H1 (cell line): ENCODE measurements at regions not wholly inside any gene's neighbourhood (a gene's known extent, or its start where the extent isn't known, plus 50 kb on each side); places are given as distances from the start of the nearest gene placed in this dataset.

Experiments
- CEBPB ChIP-seq: IDR thresholded peaks from 2 replicates; pipeline ENCODE4 v1.6.1; 2012; ENCODE audit warnings: low read depth, low read length
- CHD2 ChIP-seq: IDR thresholded peaks from 2 replicates; pipeline ENCODE4 v1.6.1; 2012; ENCODE audit warnings: low read length, improper control_type of control experiment
- CTCF ChIP-seq, 3 experiments: IDR thresholded peaks; 1 replicate in 2 of 3; 2 replicates in 1 of 3; pipeline versions ENCODE4 v1.5.1 to v1.6.1; 2011; ENCODE audit warnings: low read length in 3 of 3, mild to moderate bottlenecking in 3 of 3, inconsistent platforms in 2 of 3, low read depth in 1 of 3, moderate library complexity in 1 of 3; ENCODE audit not compliant: insufficient read depth in 1 of 3; ENCODE audit errors: control extremely low read depth in 1 of 3
- EGR1 ChIP-seq: IDR thresholded peaks from 2 replicates; pipeline ENCODE4 v1.6.1; 2011; ENCODE audit warnings: low read depth, low read length, borderline replicate concordance
- EZH2 ChIP-seq: fragments of 200-600 bp; sonication (generic); IDR thresholded peaks from 2 replicates; pipeline ENCODE4 v1.7.1; 2012; ENCODE audit warnings: low read depth, mild to moderate bottlenecking, moderate library complexity, low read length, inconsistent platforms; ENCODE audit not compliant: severe bottlenecking
- FOSL1 ChIP-seq: IDR thresholded peaks from 2 replicates; pipeline ENCODE4 v1.6.1; 2011; ENCODE audit warnings: mild to moderate bottlenecking, low read depth, low read length, moderate library complexity; ENCODE audit not compliant: insufficient read depth
- GABPA ChIP-seq: IDR thresholded peaks from 2 replicates; pipeline ENCODE4 v1.6.1; 2011; ENCODE audit warnings: mild to moderate bottlenecking, low read length, moderate library complexity, borderline replicate concordance; ENCODE audit not compliant: insufficient read depth
- POLR2A ChIP-seq, 2 experiments: IDR thresholded peaks; 1 replicate in 1 of 2; 2 replicates in 1 of 2; pipeline ENCODE4 v1.6.1; 2011; ENCODE audit warnings: low read depth in 2 of 2, low read length in 2 of 2, mild to moderate bottlenecking in 2 of 2; ENCODE audit errors: control extremely low read depth in 1 of 2
- POLR2AphosphoS5 ChIP-seq: IDR thresholded peaks from 2 replicates; pipeline ENCODE4 v1.6.1; 2011; ENCODE audit warnings: low read depth, low read length
- RAD21 ChIP-seq, 2 experiments: IDR thresholded peaks in 1 of 2; conservative IDR thresholded peaks in 1 of 2; 2 replicates each; pipeline ENCODE4 v1.6.1; 2011; ENCODE audit warnings: low read depth in 2 of 2, low read length in 2 of 2, improper control_type of control experiment in 1 of 2, inconsistent platforms in 1 of 2, mild to moderate bottlenecking in 1 of 2, moderate library complexity in 1 of 2
- SP1 ChIP-seq: IDR thresholded peaks from 2 replicates; pipeline ENCODE4 v1.6.1; 2011; ENCODE audit warnings: low read depth, low read length
- TAF7 ChIP-seq: optimal IDR thresholded peaks from 2 replicates; pipeline ENCODE3; 2011; ENCODE audit warnings: low read depth, mild to moderate bottlenecking, inconsistent platforms, low read length, moderate library complexity, borderline replicate concordance

DNA sequence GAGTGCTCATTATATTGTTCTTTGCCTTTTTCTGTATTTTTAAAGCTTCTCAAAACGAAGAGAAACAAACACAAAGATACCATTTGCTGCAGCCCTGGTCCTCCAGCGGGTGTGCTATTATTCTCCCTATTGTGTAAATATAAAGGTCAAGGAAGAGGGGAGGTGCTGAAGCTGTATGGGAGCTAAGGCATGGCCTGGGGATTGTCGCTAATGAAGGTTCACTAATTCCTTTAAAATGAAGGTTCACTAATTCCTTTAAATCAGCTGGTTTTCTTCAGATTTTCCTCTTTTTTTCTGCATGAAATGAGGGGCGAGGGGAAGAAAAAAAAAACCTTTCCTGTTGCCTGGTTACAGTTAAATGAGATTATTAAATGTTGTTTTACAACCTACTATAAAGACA is 74.5 kb upstream of the MAP1B start:
- TF ChIP-seq EZH2 = no peak
- no peak for TF ChIP-seq POLR2A (IDR thresholded peaks at IDR 0.05; ENCODE audit: control extremely low read depth in 1 of 2, low read depth in 2 of 2, low read length in 2 of 2)
- no peak for TF ChIP-seq POLR2AphosphoS5
- TF ChIP-seq EGR1 = no peak
- TF ChIP-seq CTCF (IDR thresholded peaks at IDR 0.05; ENCODE audit: control extremely low read depth in 1 of 3, insufficient read depth in 1 of 3, low read depth in 1 of 3, low read length in 3 of 3) = no peak
- TF ChIP-seq SP1 = no peak
- TF ChIP-seq TAF7 = no peak
- TF ChIP-seq CHD2 = no peak
- TF ChIP-seq GABPA = no peak
- TF ChIP-seq RAD21 (IDR thresholded peaks at IDR 0.05 in 1 of 2, conservative IDR thresholded peaks at IDR 0.05 in 1 of 2; ENCODE audit: low read depth in 2 of 2, low read length in 2 of 2) = no peak; a peak in 1 of 4 replicates
- no peak for TF ChIP-seq FOSL1
- no peak for TF ChIP-seq CEBPB
